AG20443 (cell line): ENCODE measurements at regions not wholly inside any gene's neighbourhood (a gene's known extent, or its start where the extent isn't known, plus 50 kb on each side); places are given as distances from the start of the nearest gene placed in this dataset.
"Not testable (repeated sequence)": the region's sequence is repeated elsewhere in the genome, so short reads cannot be mapped to it uniquely, and the experiment has no call there.

Experiments used
- DNase-seq: peaks from one replicate; pipeline ENCODE4 v3.0.0; 2012; ENCODE audit warnings: low spot score, mixed read lengths

GRCh38 chr3:20729185-20729584 is 543.2 kb upstream of the SGO1 start:
- DNase-seq = no peak

GRCh38 chr3:20726786-20727185 is 540.8 kb upstream of the SGO1 start:
- no peak for DNase-seq

- DNase-seq = no peak
These were observed 538.2 kb upstream of the SGO1 start for GRCh38 chr3:20724241-20724640.

GRCh38 chr3:20716425-20716824 is 530.4 kb upstream of the SGO1 start:
- not testable (repeated sequence) for DNase-seq

GRCh38 chr3:20701641-20702040 is 515.6 kb upstream of the SGO1 start:
- DNase-seq = no peak

GRCh38 chr3:20700714-20701113 is 514.7 kb upstream of the SGO1 start:
- no peak for DNase-seq

- DNase-seq = no peak
These were observed 512.9 kb upstream of the SGO1 start for GRCh38 chr3:20698896-20699295.

GRCh38 chr3:20696388-20697150 is 510.6 kb upstream of the SGO1 start:
- no peak for DNase-seq

- no peak for DNase-seq
These were observed 506.7 kb upstream of the SGO1 start for GRCh38 chr3:20692675-20693074.

GRCh38 chr3:20683910-20684309 is 497.9 kb upstream of the SGO1 start:
- DNase-seq = peak; percentile 59

- DNase-seq = no peak
These were observed 496.6 kb upstream of the SGO1 start for GRCh38 chr3:20682573-20682972.

GRCh38 chr3:20680990-20681628 is 495.1 kb upstream of the SGO1 start:
- no peak for DNase-seq

GRCh38 chr3:20673866-20674265 is 487.9 kb upstream of the SGO1 start:
- DNase-seq = no peak

GRCh38 chr3:20669675-20670074 is 483.7 kb upstream of the SGO1 start:
- no peak for DNase-seq

GRCh38 chr3:20669184-20669583 is 483.2 kb upstream of the SGO1 start:
- peak; percentile 33 for DNase-seq

GRCh38 chr3:20668411-20668810 is 482.4 kb upstream of the SGO1 start:
- DNase-seq = no peak

- no peak for DNase-seq
These were observed 480.1 kb upstream of the SGO1 start for GRCh38 chr3:20666091-20666490.

- DNase-seq = no peak
These were observed 472.5 kb upstream of the SGO1 start for GRCh38 chr3:20658491-20658890.

GRCh38 chr3:20657560-20657959 is 471.6 kb upstream of the SGO1 start:
- no peak for DNase-seq

GRCh38 chr3:20652231-20652986 is 466.4 kb upstream of the SGO1 start:
- DNase-seq = peak; percentile 14

- no peak for DNase-seq
These were observed 462.9 kb upstream of the SGO1 start for GRCh38 chr3:20648921-20649381.

- DNase-seq = peak; percentile 71
These were observed 462.3 kb upstream of the SGO1 start for GRCh38 chr3:20648294-20648693.

- no peak for DNase-seq
These were observed 460.4 kb upstream of the SGO1 start for GRCh38 chr3:20646425-20646824.
